Cardiac fibroblast (primary cell): ENCODE measurements at regions not wholly inside any gene's neighbourhood (a gene's known extent, or its start where the extent isn't known, plus 50 kb on each side); places are given as distances from the start of the nearest gene placed in this dataset.

ENCODE experiments used
- DNase-seq, 2 donors: peaks; one replicate each; pipeline versions ENCODE4 v3.0.0 to v3.0.0-alpha.2; 2010; ENCODE audit warnings: low read depth in 2 of 2
- H3K4me3 ChIP-seq, 2 donors: replicated peaks in 1 of 2; 1 replicate in 1 of 2; 2 replicates in 1 of 2; pipeline ENCODE4 v1.5.1; 2011; ENCODE audit warnings: low read depth in 2 of 2, low read length in 2 of 2, mild to moderate bottlenecking in 2 of 2, moderate library complexity in 1 of 2
- TF ChIP-seq, protein P1 (sequence below): IDR thresholded peaks from one replicate; pipeline ENCODE4 v1.5.1; 2011; ENCODE audit warnings: low read depth, mild to moderate bottlenecking, low read length, inconsistent platforms

DNA sequence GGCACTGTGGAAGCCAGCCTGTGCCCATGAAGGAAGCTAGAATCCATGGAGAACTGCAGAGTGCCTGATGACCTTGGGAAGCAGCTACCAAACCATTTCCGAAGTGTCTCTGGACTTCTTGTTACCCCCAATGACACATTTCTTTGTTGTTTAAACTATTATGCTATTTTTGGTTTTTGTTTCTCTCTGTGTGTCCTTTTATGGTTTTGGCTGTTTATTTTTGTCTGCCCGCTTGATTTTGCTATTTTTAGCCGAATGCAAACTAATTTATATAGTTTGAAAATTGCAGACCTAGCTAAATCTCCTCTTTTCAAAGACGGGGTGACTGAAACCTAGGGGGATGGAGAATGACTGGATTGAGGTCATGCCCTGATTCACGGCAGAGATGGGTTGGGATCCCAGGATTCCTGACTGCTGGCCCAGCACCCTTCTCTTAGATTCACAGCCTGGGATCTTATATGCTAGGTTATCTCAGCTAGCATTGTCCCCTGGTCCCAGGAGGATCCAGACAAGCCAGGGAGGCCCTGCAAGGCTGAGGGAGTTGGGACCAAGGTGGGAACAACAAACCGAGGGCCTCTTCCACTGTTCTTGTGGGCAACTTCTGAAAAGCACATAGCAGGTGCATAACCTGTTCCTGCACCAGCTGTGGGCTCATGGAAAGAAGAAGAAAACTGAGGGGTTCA lies 116.3 kb upstream of the HAAO start:
- no peak overlapping the region for H3K4me3 ChIP-seq
- TF ChIP-seq, protein P1, sequence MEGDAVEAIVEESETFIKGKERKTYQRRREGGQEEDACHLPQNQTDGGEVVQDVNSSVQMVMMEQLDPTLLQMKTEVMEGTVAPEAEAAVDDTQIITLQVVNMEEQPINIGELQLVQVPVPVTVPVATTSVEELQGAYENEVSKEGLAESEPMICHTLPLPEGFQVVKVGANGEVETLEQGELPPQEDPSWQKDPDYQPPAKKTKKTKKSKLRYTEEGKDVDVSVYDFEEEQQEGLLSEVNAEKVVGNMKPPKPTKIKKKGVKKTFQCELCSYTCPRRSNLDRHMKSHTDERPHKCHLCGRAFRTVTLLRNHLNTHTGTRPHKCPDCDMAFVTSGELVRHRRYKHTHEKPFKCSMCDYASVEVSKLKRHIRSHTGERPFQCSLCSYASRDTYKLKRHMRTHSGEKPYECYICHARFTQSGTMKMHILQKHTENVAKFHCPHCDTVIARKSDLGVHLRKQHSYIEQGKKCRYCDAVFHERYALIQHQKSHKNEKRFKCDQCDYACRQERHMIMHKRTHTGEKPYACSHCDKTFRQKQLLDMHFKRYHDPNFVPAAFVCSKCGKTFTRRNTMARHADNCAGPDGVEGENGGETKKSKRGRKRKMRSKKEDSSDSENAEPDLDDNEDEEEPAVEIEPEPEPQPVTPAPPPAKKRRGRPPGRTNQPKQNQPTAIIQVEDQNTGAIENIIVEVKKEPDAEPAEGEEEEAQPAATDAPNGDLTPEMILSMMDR = no peak
- no peak for DNase-seq

DNA sequence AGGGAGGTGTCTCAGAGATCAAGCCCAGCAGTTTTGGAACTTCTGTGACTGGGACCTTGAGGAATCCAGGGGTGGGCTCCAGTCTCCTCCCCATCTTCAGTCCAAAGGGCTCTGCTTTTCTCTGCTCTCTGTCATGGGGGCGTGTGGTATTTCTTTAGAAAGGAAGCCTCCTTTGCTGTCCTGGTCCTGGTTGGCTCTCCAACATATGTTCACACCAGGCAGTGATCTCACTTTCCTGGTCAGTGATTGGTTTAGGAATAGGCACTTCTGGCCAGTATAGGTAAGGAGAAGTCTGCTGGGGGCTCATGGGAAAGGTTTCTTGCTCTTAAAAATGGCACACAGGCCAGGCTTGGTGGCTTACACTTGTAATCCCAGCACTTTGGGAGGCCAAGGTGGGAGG lies 115.5 kb upstream of the HAAO start:
- H3K4me3 ChIP-seq = no peak overlapping the region
- DNase-seq = no peak
- TF ChIP-seq, protein P1 = no peak

- TF ChIP-seq, protein P1 = no peak
- peak in 1 of 2 donors; percentile 60 for DNase-seq
- H3K4me3 ChIP-seq = no peak overlapping the region
Measured at GRCh38 chr2:42906557-42907411, 114.4 kb upstream of the HAAO start.

GRCh38 chr2:42906111-42906556 lies 113.8 kb upstream of the HAAO start:
- no peak overlapping the region for H3K4me3 ChIP-seq
- DNase-seq = no peak
- TF ChIP-seq, protein P1 = no peak

DNA sequence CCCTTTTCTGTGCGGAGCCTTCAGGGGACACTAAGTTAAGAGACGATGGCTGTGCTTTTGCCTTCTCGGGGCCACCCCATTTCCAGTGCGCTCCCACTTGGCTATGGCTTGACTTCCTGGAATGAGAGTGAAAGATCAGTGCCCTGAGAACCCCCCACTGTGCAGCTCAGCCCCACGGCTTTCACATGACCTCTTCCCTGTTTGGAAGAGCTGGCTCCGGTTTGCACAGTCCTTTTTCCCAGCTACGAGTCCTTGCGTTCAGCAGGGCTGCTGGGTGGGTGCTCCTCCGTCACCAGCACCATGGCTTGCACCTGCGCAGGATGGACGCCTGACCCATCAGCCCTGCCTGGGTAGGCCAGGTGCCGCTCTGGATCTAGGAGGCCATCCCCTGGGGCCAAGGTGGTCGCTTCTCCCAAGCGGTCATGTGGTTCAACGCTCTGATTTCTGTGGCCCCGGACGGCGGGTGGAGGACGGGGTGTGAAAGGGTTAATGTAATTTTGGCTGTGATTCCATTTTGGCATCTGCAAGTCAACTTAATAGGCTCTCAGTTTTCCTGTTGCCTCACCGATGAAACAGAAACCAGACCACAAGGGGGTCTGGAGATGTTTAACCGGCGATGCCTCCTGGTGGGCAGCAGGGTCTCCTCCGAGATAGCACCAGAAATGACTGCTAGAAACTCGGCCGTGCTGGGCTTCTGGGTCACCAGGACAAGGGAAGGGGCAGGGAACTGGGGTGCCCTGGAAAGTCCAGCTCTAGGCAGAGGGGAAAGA lies 113.1 kb upstream of the HAAO start:
- H3K4me3 ChIP-seq = no peak overlapping the region
- TF ChIP-seq, protein P1 = peak; percentile 5
- peak in 1 of 2 donors; percentile 61 for DNase-seq

DNA sequence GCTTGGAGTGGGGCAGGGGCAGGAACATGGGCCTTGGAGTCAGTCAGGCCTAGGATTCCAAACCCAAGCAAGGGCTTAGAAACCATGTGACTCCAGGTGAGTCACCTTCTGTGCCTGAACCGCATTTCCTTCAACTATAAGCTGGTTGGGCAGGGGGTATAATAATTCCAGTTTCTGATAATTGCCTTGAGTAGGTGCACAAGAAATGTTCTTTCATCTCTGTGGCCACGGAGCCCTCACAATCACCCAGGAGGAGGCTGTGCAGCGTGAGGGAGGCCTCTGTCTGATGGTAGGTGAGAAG lies 112.1 kb upstream of the HAAO start:
- no peak overlapping the region for H3K4me3 ChIP-seq
- TF ChIP-seq, protein P1 = no peak
- no peak for DNase-seq
